AG04449 (cell line): ENCODE measurements at regions not wholly inside any gene's neighbourhood (a gene's known extent, or its start where the extent isn't known, plus 50 kb on each side); places are given as distances from the start of the nearest gene placed in this dataset.

Experiments
- CTCF ChIA-PET: fragments of 350-600 bp; formaldehyde crosslinking; extraction: SDS; loops from one replicate; lab custom pipeline; 2021; ENCODE audit warnings: antibody characterized with exemption; lab: Yijun Ruan, JAX
- POLR2A ChIA-PET: fragments of 400-600, 350-600 bp; formaldehyde crosslinking; extraction: SDS; loops from one replicate; lab custom pipeline; 2020; ENCODE audit warnings: antibody characterized with exemption, inconsistent platforms; lab: Yijun Ruan, JAX
- DNase-seq: peaks from one replicate; pipeline ENCODE4 v3.0.0-alpha.2; 2010; ENCODE audit warnings: low read depth, low spot score
- H3K4me3 ChIP-seq: 2 replicates; pipeline ENCODE4 v1.5.1; 2011; ENCODE audit warnings: low read depth, mild to moderate bottlenecking, control low read depth, low read length
- CTCF ChIP-seq: IDR thresholded peaks from one replicate; pipeline ENCODE4 v1.5.1; 2011; ENCODE audit warnings: mild to moderate bottlenecking, moderate library complexity, low read length, control low read depth, inconsistent platforms; ENCODE audit not compliant: insufficient read depth; ENCODE audit errors: missing control alignments

GRCh38 chr4:186823989-186824388, 100.3 kb upstream of the FAT1 start:
- no peak for DNase-seq
- TF ChIP-seq CTCF, result no peak
- ChIA-PET POLR2A (no interaction called here), CTCF (interaction anchor here (0.7 to 1.1 kb wide), 2 partner anchors 15 to 17 kb away, joined by 3 read pairs; no protein-coding TSS in a partner anchor)
- H3K4me3 ChIP-seq, result no peak overlapping the region

- no peak for DNase-seq
- CTCF ChIA-PET, result no interaction called here
- H3K4me3 ChIP-seq, result no peak overlapping the region
- POLR2A ChIA-PET, result no interaction called here
- no peak for TF ChIP-seq CTCF
These were observed 101.4 kb upstream of the FAT1 start for GRCh38 chr4:186825069-186825468.

GRCh38 chr4:186826006-186826405, 102.3 kb upstream of the FAT1 start:
- no peak overlapping the region for H3K4me3 ChIP-seq
- POLR2A ChIA-PET, result no interaction called here
- no peak for DNase-seq
- no peak for TF ChIP-seq CTCF
- CTCF ChIA-PET, result no interaction called here

GRCh38 chr4:186826846-186827533, 103.3 kb upstream of the FAT1 start:
- CTCF ChIA-PET, result no interaction called here
- POLR2A ChIA-PET, result no interaction called here
- no peak for TF ChIP-seq CTCF
- DNase-seq, result no peak
- H3K4me3 ChIP-seq, result no peak overlapping the region

- CTCF ChIA-PET, result no interaction called here
- POLR2A ChIA-PET, result no interaction called here
- DNase-seq, result no peak
- no peak for TF ChIP-seq CTCF
- no peak overlapping the region for H3K4me3 ChIP-seq
These were observed 103.9 kb upstream of the FAT1 start for GRCh38 chr4:186827534-186827897.

- no peak overlapping the region for H3K4me3 ChIP-seq
- POLR2A ChIA-PET, result no interaction called here
These were observed 105.4 kb upstream of the FAT1 start for GRCh38 chr4:186829097-186829496.

More at GRCh38 chr4:186829097-186829496, 105.4 kb upstream of the FAT1 start:
- DNase-seq, result no peak
- TF ChIP-seq CTCF, result no peak
- CTCF ChIA-PET, result interaction anchor here (1.4 kb wide), 1 partner anchor 9 kb away, joined by 4 read pairs; no protein-coding TSS in a partner anchor
